HG03066 (cell line): ENCODE measurements at regions not wholly inside any gene's neighbourhood (a gene's known extent, or its start where the extent isn't known, plus 50 kb on each side); places are given as distances from the start of the nearest gene placed in this dataset.

Experiments
- ATAC-seq: cut with Tn5 transposase; IDR thresholded peaks from one replicate; pipeline ENCODE4 v1.9.1; 2021; ENCODE audit warnings: low read depth; ENCODE audit not compliant: unreplicated experiment

DNA sequence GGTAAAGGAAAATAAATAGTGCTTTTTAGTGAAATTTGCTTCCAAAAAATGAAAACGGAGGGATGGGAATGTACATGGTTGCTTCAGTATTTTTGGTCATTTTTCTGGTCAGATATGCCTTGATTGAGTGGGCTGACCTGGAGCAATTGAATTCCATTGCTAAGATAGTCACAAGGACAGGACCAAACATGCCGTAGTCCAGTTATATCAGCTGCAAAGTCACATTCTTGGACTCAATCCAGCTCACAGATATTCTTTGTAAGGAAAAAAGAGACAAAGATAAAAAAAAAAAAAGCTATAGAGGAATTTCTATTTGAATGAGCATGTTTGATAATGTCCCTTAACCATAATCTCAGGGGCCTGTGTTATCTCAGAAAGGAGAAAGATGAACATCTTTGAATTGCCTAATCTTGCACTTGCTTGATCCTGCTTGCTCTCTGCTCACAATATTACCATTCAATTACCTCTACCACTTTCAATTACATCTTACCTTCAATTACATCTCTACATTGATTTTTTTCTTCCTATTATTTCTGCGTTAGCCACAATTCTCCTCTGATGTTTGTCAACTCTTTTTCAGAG lies 75.4 kb upstream of the PACRGL start:
- no peak for ATAC-seq

DNA sequence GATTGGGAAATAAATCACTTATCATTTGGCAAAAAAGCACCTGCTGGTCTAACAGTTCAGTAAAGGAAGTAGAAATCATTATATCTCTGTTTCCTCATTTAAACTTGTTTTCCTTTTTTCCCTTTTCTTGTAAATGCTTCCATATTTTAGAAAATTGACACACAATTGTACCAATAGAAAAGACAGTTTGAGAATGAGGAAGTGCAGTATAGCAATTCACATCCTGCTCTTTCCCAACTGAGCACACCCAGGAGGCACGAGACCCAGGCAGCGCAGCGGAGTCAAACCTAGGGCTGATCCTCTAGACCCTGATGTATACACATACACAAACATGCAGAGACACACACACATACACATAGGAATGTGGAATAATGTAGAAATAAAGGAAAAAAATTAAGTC lies 74.8 kb upstream of the PACRGL start:
- ATAC-seq = no peak

DNA sequence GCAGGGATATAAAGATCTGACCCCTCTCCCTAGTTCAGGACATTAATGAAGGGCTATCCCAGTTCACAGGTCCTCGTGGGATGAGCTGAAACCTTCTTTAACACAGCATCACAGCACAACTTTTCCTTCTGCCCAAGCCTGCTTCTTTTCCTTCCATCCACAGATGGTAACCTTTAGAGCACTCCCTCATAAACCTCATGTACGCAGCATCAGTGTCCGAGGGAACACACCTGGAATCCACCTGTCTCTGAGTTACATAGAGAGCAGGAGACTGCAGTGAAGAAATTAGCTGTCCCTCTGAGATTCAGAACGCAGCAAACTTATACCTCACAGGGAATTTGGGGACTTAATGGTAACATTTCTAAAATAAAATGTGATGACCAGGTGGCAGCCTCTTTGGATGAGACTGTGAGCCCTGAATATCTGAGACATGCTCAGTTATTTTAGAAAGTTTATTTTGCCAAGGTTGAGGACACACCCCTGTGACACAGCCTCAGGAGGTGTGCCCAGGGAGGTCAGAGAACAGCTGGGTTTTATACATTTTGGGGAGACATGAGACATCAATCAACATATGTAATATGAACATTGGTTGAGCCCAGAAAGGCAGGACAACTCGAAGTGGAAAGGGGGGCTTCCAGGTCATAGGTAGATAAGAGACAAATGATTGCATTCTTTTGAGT lies 73.8 kb upstream of the PACRGL start:
- ATAC-seq = no peak

DNA sequence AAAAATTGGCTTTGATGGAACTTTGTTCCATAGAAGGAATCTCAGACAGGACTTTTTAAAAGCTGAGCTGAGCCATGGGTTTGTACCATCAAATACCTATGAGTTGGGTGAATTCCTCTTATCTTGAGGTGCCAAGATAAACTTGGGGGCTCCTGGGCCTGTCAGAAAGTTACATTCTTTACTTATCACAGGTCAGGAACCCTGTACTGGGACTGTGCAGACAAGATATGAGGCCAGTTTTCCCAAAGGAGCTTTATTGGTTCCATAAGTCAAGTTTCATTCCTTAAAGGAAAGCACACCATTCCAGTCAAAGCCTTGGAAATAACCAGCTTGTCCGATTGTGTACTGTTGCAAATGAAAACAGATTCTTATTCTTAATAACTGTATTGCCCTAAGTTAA lies 72.4 kb upstream of the PACRGL start:
- no peak for ATAC-seq

DNA sequence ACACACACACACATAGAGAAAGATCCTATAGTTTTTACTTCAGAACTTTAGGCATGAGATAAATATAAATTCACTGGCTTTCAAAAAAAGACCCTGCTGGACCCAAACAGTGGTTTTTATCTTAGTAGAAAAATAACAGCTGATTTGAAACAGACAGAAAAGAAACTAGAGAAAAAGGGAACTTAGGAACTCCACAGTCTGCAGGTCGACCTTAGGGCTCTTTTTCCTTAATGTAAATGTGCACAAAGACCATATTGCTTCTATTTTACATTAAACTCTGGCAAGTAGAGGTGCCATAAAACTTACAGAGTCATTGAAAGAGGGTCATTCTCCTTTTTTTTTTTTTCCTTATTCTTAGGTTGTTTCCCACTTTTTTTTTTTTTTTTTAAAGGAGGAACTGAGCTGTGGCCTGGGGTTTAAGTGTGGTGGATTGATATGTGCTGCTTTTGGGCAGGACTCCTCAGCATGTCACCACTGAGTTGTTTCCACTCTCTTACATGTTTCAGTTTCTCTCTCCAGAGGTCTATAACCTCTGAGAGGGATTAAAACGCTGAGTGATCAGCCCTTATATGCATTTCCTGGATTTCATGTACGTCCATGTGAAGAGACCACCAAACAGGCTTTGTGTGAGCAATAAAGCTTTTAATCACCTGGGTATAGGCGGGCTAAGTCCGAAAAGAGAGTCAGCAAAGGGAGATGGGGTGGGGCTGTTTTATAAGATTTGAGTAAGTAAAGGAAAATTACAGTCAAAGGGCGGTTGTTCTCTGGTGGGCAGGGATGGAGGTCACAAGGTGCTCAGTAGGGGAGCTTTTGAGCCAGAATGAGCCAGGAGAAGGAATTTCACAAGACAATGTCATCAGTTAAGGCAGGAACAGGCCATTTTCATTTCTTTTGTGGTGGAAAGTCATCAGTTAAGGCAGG lies 70.8 kb upstream of the PACRGL start:
- no peak for ATAC-seq

DNA sequence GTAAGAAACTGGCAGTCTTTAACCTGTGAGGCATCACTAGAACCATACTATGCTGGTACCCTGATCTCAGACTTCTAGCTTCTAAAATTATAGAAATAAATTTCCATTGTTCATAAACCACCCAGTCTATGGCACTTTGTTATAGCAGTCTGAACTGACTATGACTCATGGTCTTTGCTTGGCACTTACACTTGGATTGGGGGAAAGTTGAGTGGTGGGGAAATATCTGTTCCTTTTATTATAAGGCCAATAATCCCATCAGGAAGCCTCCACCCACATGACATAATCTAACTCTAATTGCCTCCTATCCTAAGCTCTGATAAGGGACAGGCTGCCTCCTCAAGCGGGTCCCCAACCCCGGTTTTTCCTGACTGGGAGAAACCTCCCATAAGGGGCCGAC lies 61.4 kb upstream of the PACRGL start:
- no peak for ATAC-seq

DNA sequence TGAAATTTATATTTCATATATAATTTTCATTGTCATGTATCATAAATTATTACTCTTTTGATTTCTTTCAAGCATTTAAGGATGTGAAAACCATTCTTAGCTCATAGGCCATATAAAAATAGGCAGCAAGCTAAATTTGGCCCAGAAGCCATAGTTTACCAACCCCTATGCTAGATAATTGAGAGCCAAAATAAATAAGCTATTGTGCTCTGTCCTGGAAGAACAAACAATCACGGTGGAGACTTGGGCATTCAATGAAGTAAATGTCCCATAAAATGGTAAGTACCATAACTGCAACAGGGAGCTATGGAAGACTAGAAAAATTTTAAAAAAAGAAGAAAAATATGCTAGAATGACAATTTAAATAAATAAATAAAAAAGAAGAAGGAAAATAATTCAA lies 60.9 kb upstream of the PACRGL start:
- ATAC-seq = no peak

DNA sequence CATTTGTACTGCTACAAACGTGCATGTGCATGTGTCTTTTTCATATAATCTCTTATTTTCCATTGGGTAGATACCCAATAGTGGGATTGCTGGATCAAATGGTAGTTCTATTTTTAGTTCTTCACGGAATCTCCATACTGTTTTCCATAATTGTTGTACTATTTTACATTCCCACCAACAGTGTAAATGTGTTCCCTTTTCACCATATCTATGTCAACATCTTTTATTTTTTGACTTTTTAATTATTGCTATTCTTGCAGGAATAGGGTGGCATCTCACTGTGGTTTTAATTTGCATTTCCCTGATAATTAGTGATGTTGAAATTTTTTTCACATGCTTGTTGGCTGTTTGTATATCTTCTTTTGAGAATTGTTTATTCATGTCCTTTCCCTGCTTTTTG lies 59.3 kb upstream of the PACRGL start:
- no peak for ATAC-seq

DNA sequence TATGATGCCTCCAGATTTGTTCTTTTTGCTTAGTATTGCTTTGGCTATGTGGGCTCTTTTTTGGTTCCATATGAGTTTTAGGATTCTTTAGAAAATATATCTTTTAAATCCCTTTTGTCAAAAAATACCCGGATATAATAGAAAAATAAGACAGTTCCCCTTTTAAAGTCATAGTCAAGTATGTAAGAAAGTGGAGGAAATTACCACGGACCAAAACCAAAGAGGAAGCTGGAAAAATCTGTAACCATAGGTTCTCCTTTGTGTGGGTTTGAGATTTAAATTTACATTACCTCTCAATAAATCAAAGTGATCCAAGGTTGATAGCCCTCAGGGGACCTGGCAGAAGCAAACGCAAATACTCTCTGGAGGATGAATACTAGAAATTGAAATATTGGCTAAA lies 58.3 kb upstream of the PACRGL start:
- ATAC-seq = no peak

DNA sequence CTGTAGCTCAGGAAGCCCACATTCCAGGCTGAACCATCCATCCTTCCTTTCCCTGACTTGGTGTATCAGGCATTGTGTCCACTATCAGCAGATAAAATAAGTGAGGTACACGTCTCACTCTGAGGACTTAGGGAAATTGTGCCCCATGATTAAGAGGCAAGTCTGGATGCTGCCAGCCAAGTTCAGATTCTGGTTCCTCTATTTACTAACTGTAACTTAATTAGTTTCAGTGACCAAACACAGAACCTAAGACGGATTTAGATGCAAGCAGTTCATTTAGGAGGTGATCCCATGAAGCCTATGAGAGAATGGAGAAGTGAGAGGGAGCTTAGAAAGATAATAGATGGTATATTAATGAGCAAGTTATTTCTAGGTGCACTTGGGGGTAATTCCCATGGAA lies 56.6 kb upstream of the PACRGL start:
- ATAC-seq = no peak

DNA sequence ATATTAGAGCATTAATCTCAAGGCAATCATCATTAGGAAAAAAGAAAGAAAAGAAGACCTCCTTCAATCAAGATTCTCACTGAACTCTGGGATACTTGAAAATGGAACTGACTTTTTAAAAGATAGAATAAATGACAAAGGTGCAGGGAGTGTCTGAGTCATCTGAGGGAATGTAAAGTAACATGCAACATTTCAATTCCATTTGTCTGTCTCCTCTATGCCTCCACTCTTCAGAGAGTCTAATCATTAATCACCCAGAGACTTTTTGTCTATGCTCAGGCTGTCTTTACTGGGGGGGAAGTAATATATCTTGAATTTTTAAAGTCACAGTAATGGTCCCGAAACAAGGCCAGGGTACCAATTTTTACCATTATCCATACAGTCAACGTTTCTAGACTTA lies 55.0 kb upstream of the PACRGL start:
- ATAC-seq = no peak

DNA sequence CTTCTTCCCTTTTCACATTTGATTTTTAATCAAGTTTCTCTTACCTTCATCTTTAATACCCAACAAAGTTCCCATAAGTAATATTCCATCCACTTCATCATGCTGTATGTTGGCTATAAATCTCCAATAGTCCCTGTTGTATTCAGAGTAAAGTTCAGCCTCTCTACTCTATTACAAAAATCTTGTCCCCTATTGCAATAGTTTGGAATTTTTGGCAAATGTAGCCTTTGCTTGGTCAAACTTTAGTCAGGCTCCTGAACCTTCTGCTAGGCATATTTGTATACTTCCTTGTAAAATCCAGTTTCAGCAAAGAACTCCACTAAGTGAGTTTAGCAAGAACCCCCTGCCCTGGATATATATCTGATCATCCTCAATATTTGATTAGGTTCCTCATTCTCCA lies 54.0 kb upstream of the PACRGL start:
- ATAC-seq = no peak
